ENCODE measurements at regions not wholly inside any gene's neighbourhood (a gene's known extent, or its start where the extent isn't known, plus 50 kb on each side); places are given as distances from the start of the nearest gene placed in this dataset.

DNA sequence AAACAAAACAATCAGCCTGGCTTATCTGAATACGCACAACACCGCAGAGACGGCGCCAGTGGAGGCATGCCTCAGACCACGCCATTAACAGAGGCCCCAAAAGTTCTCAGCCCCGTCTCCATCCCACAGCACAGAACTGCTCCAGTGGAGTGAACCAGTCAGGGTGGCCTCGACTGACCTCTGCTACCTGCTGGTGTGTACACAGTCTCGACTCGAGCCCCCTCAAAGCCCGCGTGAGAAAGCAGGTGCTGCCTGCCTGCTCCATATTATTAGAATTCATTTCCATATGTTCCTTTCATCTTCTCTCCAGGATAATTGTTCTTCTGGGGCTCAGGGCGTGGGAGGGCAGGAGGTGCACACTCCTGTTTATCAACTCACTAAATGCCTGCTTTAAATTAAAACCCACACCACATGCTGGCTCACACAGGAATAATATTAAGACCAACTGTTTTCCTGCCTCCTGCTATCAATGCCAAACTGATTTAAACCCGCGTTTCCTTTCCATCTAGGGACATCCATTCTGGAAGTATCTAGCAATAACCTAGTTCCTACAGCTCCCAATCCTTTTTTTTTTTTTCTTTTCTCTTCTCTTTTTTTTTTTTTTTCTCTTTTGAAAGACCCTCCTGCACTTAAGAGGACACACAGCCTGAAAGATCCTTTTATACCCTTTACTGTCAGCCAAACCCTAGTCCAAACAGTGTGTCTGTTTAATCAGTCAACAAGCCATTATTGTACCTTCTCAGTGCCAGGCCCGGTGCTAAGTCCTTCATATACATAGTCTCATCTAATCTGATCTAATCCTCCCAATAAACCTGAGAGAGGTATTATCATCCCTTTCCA, 101.2 kb downstream of the TLE3 start:
- no peak for TF ChIP-seq GATA1 (IDR thresholded peaks at IDR 0.05; ENCODE audit: low read depth, low read length)
- TF ChIP-seq POLR2A (IDR thresholded peaks at IDR 0.05; ENCODE audit: low read length): no peak
- DNase-seq: no peak

DNA sequence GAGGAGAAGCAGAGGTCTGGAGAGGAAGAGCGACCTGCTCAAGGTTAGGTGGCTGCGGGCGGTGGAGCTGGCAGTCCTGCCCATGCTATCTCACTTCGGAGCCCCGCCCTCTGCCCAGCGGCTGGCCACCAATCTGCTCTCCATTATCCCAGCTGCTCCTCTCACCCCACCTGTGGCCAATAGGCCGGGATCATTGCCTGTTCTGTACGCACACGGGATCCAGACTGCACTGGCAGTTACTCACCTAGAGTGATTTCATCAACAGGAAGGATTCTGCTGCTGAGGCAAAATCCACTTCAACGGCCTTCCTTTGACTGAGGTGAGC, 100.6 kb downstream of the TLE3 start:
- DNase-seq: no peak
- TF ChIP-seq POLR2A (IDR thresholded peaks at IDR 0.05; ENCODE audit: low read length) (no peak), GATA1 (IDR thresholded peaks at IDR 0.05; ENCODE audit: low read depth, low read length) (no peak)
